B cell (primary cell): ENCODE measurements at regions not wholly inside any gene's neighbourhood (a gene's known extent, or its start where the extent isn't known, plus 50 kb on each side); places are given as distances from the start of the nearest gene placed in this dataset.

ENCODE experiments used
- ATAC-seq: fragments of 200-7000 bp; cut with Tn5 transposase; one replicate; pipeline ENCODE4 v1.10.0; 2021; ENCODE audit warnings: low read depth, mild to moderate bottlenecking, moderate number of reproducible peaks, moderate library complexity
- CTCF ChIA-PET: fragments of 350-600 bp; sonication (Branson Sonifier 250); formaldehyde crosslinking; loops from one replicate; lab custom pipeline; 2021; ENCODE audit warnings: antibody characterized with exemption, inconsistent platforms; lab: Charles Lee
- POLR2A ChIA-PET: fragments of 350-600 bp; sonication (Branson Sonifier 250); formaldehyde crosslinking; loops from one replicate; lab custom pipeline; 2021; ENCODE audit warnings: antibody characterized with exemption; lab: Charles Lee
- DNase-seq: peaks from one replicate; pipeline ENCODE4 v3.0.0; 2013
- H2AFZ ChIP-seq: 2 replicates; pipeline ENCODE4 v1.6.1; 2012; ENCODE audit warnings: mild to moderate bottlenecking, low read depth, low read length; ENCODE audit not compliant: insufficient read depth, poor library complexity, severe bottlenecking
- H3K27ac ChIP-seq, 2 donors: 1 replicate in 1 of 2; 2 replicates in 1 of 2; pipeline ENCODE4 v1.5.1; 2012 to 2013; ENCODE audit warnings: low read length in 2 of 2, mild to moderate bottlenecking in 2 of 2, moderate library complexity in 1 of 2
- H3K27me3 ChIP-seq, 4 experiments: fragments of 200-600 bp in 1 of 4; sonication (generic) in 1 of 4; replicated peaks in 1 of 4; 1 replicate in 2 of 4; 2 replicates in 2 of 4; pipeline versions ENCODE4 v1.6.1 to v1.7.0; 2013 to 2016; ENCODE audit warnings: low read length in 3 of 4, mild to moderate bottlenecking in 2 of 4, mixed read lengths in 1 of 4, moderate library complexity in 1 of 4; ENCODE audit not compliant: insufficient read depth in 4 of 4, control insufficient read depth in 3 of 4; ENCODE audit errors: control extremely low read depth in 1 of 4
- H3K36me3 ChIP-seq, 2 experiments: replicated peaks in 1 of 2; 1 replicate in 1 of 2; 2 replicates in 1 of 2; pipeline versions ENCODE4 v1.6.1 to v1.7.1; 2013; ENCODE audit warnings: low read length in 1 of 2; ENCODE audit not compliant: insufficient read depth in 2 of 2, control insufficient read depth in 1 of 2; ENCODE audit errors: control extremely low read depth in 1 of 2, extremely low read depth in 1 of 2
- H3K4me1 ChIP-seq, 2 donors: fragments of 200-600 bp in 1 of 2; sonication (generic) in 1 of 2; 1 replicate in 1 of 2; 2 replicates in 1 of 2; pipeline versions ENCODE4 v1.5.1 to v1.6.1; 2013 to 2017; ENCODE audit warnings: low read length in 2 of 2; ENCODE audit not compliant: control insufficient read depth in 2 of 2, insufficient read depth in 2 of 2
- H3K4me2 ChIP-seq: replicated peaks from 2 replicates; pipeline ENCODE3; 2012; ENCODE audit warnings: mild to moderate bottlenecking, low read depth, low read length; ENCODE audit not compliant: poor library complexity, severe bottlenecking
- H3K4me3 ChIP-seq, 5 experiments: fragments of 200-600 bp in 1 of 5; sonication (generic) in 1 of 5; 1 replicate in 3 of 5; 2 replicates in 2 of 5; pipeline versions ENCODE4 v1.5.1 to v1.7.0; 2011 to 2016; ENCODE audit warnings: low read length in 4 of 5, mild to moderate bottlenecking in 4 of 5, low read depth in 2 of 5, control low read depth in 1 of 5, moderate library complexity in 1 of 5; ENCODE audit not compliant: insufficient read depth in 1 of 5; ENCODE audit errors: control extremely low read depth in 1 of 5, extremely low read depth in 1 of 5
- H3K79me2 ChIP-seq: fragments of 200-600 bp; sonication (generic); one replicate; pipeline ENCODE4 v1.6.0; 2016; ENCODE audit warnings: low read length; ENCODE audit not compliant: control insufficient read depth, insufficient read depth
- H3K9ac ChIP-seq: fragments of 200-600 bp; sonication (generic); 2 replicates; pipeline ENCODE4 v1.6.1; 2017; ENCODE audit warnings: mild to moderate bottlenecking, low read length, moderate library complexity
- H3K9me3 ChIP-seq, 3 donors: one replicate each; pipeline versions ENCODE4 v1.6.1 to v1.7.1; 2013; ENCODE audit warnings: low read length in 2 of 3; ENCODE audit not compliant: control insufficient read depth in 2 of 3, insufficient read depth in 1 of 3; ENCODE audit errors: control extremely low read depth in 1 of 3
- H4K20me1 ChIP-seq: 2 replicates; pipeline ENCODE4 v1.6.0; 2012; ENCODE audit warnings: mild to moderate bottlenecking, low read length; ENCODE audit not compliant: insufficient read depth, control insufficient read depth, poor library complexity, severe bottlenecking
- H3K27ac Mint-ChIP-seq: one replicate; pipeline ENCODE4 v1.8.0; 2021; ENCODE audit warnings: mixed read lengths
- H3K27me3 Mint-ChIP-seq: one replicate; pipeline ENCODE4 v1.8.0; 2021; ENCODE audit warnings: mixed read lengths
- H3K4me1 Mint-ChIP-seq: one replicate; pipeline ENCODE4 v1.8.0; 2021; ENCODE audit warnings: mixed read lengths
- H3K4me3 Mint-ChIP-seq: one replicate; pipeline ENCODE4 v1.8.0; 2021; ENCODE audit warnings: mixed read lengths
- H3K9me3 Mint-ChIP-seq: one replicate; pipeline ENCODE4 v1.8.0; 2022; ENCODE audit warnings: mixed read lengths; ENCODE audit not compliant: insufficient read depth
- EZH2 ChIP-seq: IDR thresholded peaks from 2 replicates; pipeline ENCODE4 v1.6.1; 2012; ENCODE audit warnings: borderline replicate concordance, low read depth, mild to moderate bottlenecking, moderate library complexity, low read length; ENCODE audit not compliant: insufficient read depth, poor library complexity, severe bottlenecking
- WGBS: methylation state at CpG from one replicate; pipeline ENCODE4 v1.1.5; 2013; ENCODE audit warnings: missing lambda C conversion rate; ENCODE audit not compliant: insufficient coverage; 5-methylcytosine and 5-hydroxymethylcytosine counted together
- intact Hi-C: fragments of 100-400 bp; cut with micrococcal nuclease; formaldehyde crosslinking; loops from one replicate; pipeline ENCODE4 v1.10.0; 2022
- TF ChIP-seq, protein P1 (sequence below): fragments of 200-600 bp; IDR thresholded peaks from one replicate; pipeline ENCODE4 v1.8.0; 2022; ENCODE audit warnings: antibody characterized with exemption, mild to moderate bottlenecking

DNA sequence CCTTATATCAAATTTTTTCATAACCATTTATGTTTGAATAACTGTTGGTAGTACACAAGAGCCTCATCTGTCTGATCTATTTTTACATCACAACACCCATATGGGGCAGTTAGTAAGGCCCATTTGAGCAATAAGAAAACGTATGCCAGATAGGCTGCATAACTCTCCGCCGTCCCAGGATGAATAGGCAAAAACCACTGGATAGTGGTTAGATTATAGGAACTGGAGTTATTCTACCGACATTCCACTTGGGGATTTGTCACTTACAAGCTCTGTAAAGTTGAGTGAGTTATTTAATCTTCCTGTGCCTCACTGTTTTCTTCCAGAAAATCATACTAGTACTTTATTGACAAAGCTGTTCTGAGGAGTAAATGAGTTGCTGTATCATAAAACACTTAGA is 881.9 kb downstream of the QKI start:
- Histone ChIP-seq H3K79me2 (no peaks in the 10 kb centered on the region), H3K9me3 (peaks cover 0 to 6% (median 0%) of the 10 kb centered on the region in 3 donors), H3K4me2 (no peak overlapping the region), H3K27ac (no peak overlapping the region), H3K9ac (no peak overlapping the region), H3K4me3 (no peak overlapping the region), H3K4me1 (no peaks in the 10 kb centered on the region), H3K36me3 (no peaks in the 10 kb centered on the region), H4K20me1 (no peaks in the 10 kb centered on the region), H3K27me3 (no peaks in the 10 kb centered on the region), H2AFZ (no peak overlapping the region)
- no peak overlapping the region for H3K4me3 Mint-ChIP-seq
- ATAC-seq (no peak), DNase-seq (no peak)
- intact Hi-C loops = no loop called here
- TF ChIP-seq, protein P1, sequence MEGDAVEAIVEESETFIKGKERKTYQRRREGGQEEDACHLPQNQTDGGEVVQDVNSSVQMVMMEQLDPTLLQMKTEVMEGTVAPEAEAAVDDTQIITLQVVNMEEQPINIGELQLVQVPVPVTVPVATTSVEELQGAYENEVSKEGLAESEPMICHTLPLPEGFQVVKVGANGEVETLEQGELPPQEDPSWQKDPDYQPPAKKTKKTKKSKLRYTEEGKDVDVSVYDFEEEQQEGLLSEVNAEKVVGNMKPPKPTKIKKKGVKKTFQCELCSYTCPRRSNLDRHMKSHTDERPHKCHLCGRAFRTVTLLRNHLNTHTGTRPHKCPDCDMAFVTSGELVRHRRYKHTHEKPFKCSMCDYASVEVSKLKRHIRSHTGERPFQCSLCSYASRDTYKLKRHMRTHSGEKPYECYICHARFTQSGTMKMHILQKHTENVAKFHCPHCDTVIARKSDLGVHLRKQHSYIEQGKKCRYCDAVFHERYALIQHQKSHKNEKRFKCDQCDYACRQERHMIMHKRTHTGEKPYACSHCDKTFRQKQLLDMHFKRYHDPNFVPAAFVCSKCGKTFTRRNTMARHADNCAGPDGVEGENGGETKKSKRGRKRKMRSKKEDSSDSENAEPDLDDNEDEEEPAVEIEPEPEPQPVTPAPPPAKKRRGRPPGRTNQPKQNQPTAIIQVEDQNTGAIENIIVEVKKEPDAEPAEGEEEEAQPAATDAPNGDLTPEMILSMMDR = no peak
- no peak for TF ChIP-seq EZH2
- H3K27ac Mint-ChIP-seq = no peak overlapping the region
- H3K4me1 Mint-ChIP-seq = no peaks in the 10 kb centered on the region
- POLR2A ChIA-PET = no interaction called here
- H3K27me3 Mint-ChIP-seq = no peaks in the 10 kb centered on the region
- no peaks in the 10 kb centered on the region for H3K9me3 Mint-ChIP-seq
- 89% methylated on average over 3 of the region's 4 CpGs for WGBS
- CTCF ChIA-PET = no interaction called here

DNA sequence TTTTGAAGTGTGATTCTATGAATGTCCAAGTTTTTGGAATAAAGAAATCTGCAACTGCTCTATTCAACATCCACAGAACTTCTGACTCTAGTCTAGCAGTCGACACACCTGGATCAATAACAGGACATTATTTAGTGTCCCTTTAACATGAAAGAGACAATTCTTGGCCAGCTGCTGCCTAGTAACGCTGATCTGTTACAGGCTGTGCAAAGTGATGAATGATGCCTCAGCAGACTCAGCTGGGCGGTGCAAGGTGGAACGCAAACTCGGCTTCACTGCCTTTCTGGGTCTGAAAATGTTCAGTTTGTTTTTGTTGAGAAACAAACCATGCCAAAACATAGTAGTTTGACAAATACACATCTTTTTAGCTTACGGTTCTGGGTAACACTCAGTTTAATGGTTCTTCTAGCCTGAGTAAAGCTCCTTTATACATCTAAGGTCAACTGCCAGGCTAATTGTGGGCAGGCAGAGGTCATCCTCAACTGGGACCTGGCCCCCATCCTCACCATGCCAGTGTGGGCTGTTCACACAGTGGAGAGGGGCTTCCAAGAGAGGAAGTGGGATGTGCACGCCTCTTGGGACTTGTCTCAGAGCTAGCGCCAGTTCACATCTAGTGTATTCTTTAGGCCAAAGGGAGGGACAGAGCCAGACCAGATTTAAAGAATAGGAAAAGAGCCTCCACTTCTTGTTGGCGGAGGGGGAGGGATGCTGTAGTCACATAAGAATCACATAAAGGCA is 879.7 kb downstream of the QKI start:
- WGBS = 93% methylated on average over 8 of the region's 9 CpGs
- ATAC-seq (no peak), DNase-seq (no peak)
- CTCF ChIA-PET = no interaction called here
- Histone ChIP-seq H2AFZ (no peak overlapping the region), H3K4me2 (no peak overlapping the region), H3K27me3 (no peaks in the 10 kb centered on the region), H3K4me1 (no peaks in the 10 kb centered on the region), H3K9ac (no peak overlapping the region), H3K4me3 (no peak overlapping the region), H3K9me3 (peaks cover 0 to 6% (median 0%) of the 10 kb centered on the region in 3 donors), H4K20me1 (no peaks in the 10 kb centered on the region), H3K36me3 (no peaks in the 10 kb centered on the region), H3K79me2 (no peaks in the 10 kb centered on the region), H3K27ac (no peak overlapping the region)
- TF ChIP-seq, protein P1 = no peak
- Mint-ChIP-seq H3K9me3 (no peaks in the 10 kb centered on the region), H3K27me3 (no peaks in the 10 kb centered on the region), H3K4me3 (no peak overlapping the region), H3K4me1 (no peaks in the 10 kb centered on the region), H3K27ac (no peak overlapping the region)
- intact Hi-C loops = no loop called here
- POLR2A ChIA-PET = no interaction called here
